ENCODE measurements at regions not wholly inside any gene's neighbourhood (a gene's known extent, or its start where the extent isn't known, plus 50 kb on each side); places are given as distances from the start of the nearest gene placed in this dataset.

- Histone ChIP-seq H3K9ac (ENCODE audit: low read depth in 1 of 2, low read length in 2 of 2) (no peak overlapping the region), H3K4me1 (ENCODE audit: control insufficient read depth in 4 of 4, insufficient read depth in 4 of 4, low read length in 3 of 4) (no peaks in the 10 kb centered on the region), H3K27ac (ENCODE audit: low read depth in 1 of 2, low read length in 2 of 2) (no peak overlapping the region), H3K4me3 (ENCODE audit: low read depth in 1 of 3, low read length in 3 of 3) (no peak overlapping the region), H3K9me3 (ENCODE audit: control insufficient read depth in 4 of 4, low read length in 3 of 4) (peaks cover 0 to 3% (median 0%) of the 10 kb centered on the region in 4 donors), H3K27me3 (ENCODE audit: control insufficient read depth in 4 of 4, insufficient read depth in 4 of 4, low read length in 3 of 4) (no peaks in the 10 kb centered on the region), H3K36me3 (ENCODE audit: control insufficient read depth in 4 of 4, insufficient read depth in 3 of 4, low read depth in 1 of 4, low read length in 3 of 4) (no peaks in the 10 kb centered on the region)
- no peak for DNase-seq (ENCODE audit: low spot score)
- TF ChIP-seq RAD21 (IDR thresholded peaks at IDR 0.05): no peak
- no peak for TF ChIP-seq HNF4G (IDR thresholded peaks at IDR 0.05)
- TF ChIP-seq ATF3 (IDR thresholded peaks at IDR 0.05): no peak
- TF ChIP-seq HNF4A (conservative IDR thresholded peaks at IDR 0.05): no peak
- no peak for TF ChIP-seq FOXA1 (IDR thresholded peaks at IDR 0.05)
- no peak for TF ChIP-seq JUND (IDR thresholded peaks at IDR 0.05)
- TF ChIP-seq YY1 (IDR thresholded peaks at IDR 0.05): no peak
- no peak for TF ChIP-seq GABPA (IDR thresholded peaks at IDR 0.05 in 1 of 2, conservative IDR thresholded peaks at IDR 0.05 in 1 of 2)
- no peak for TF ChIP-seq REST (IDR thresholded peaks at IDR 0.05)
- WGBS: 77% methylated on average over 4 of the region's 4 CpGs
These were observed 1217.8 kb upstream of the ADGRL2 start for GRCh38 chr1:80582980-80583379.

GRCh38 chr1:80579055-80579454 is 1221.7 kb upstream of the ADGRL2 start:
- WGBS: 89% methylated on average over 1 of the region's 1 CpG
- H3K4me1 ChIP-seq (ENCODE audit: control insufficient read depth in 4 of 4, insufficient read depth in 4 of 4, low read length in 3 of 4): no peaks in the 10 kb centered on the region

More at GRCh38 chr1:80579055-80579454, 1221.7 kb upstream of the ADGRL2 start:
- no peak overlapping the region for H3K27ac ChIP-seq (ENCODE audit: low read depth in 1 of 2, low read length in 2 of 2)
- no peak overlapping the region for H3K4me3 ChIP-seq (ENCODE audit: low read depth in 1 of 3, low read length in 3 of 3)
- no peak overlapping the region for H3K9ac ChIP-seq (ENCODE audit: low read depth in 1 of 2, low read length in 2 of 2)
- H3K36me3 ChIP-seq (ENCODE audit: control insufficient read depth in 4 of 4, insufficient read depth in 3 of 4, low read depth in 1 of 4, low read length in 3 of 4): no peaks in the 10 kb centered on the region
- peaks cover 0 to 3% (median 0%) of the 10 kb centered on the region in 4 donors for H3K9me3 ChIP-seq (ENCODE audit: control insufficient read depth in 4 of 4, low read length in 3 of 4)
- TF ChIP-seq HNF4G (IDR thresholded peaks at IDR 0.05): no peak
- no peak for TF ChIP-seq RXRA (IDR thresholded peaks at IDR 0.05)
- TF ChIP-seq GABPA (IDR thresholded peaks at IDR 0.05 in 1 of 2, conservative IDR thresholded peaks at IDR 0.05 in 1 of 2): no peak
- TF ChIP-seq TAF1 (conservative IDR thresholded peaks at IDR 0.05): no peak
- TF ChIP-seq FOXA2 (IDR thresholded peaks at IDR 0.05): no peak
- no peak for TF ChIP-seq REST (IDR thresholded peaks at IDR 0.05)
- TF ChIP-seq FOXA1 (IDR thresholded peaks at IDR 0.05): no peak
- TF ChIP-seq ATF3 (IDR thresholded peaks at IDR 0.05): no peak
- no peak for TF ChIP-seq MAX (IDR thresholded peaks at IDR 0.05)
- no peak for TF ChIP-seq EGR1 (IDR thresholded peaks at IDR 0.05; ENCODE audit: low read depth in 2 of 2)
- TF ChIP-seq JUND (IDR thresholded peaks at IDR 0.05): no peak
- TF ChIP-seq RAD21 (IDR thresholded peaks at IDR 0.05): no peak
- no peak for TF ChIP-seq HNF4A (conservative IDR thresholded peaks at IDR 0.05)
- no peak for TF ChIP-seq YY1 (IDR thresholded peaks at IDR 0.05)
- no peak for TF ChIP-seq CTCF (IDR thresholded peaks at IDR 0.05; ENCODE audit: low read depth, low read length, missing input control)
- no peak for TF ChIP-seq ZBTB33 (IDR thresholded peaks at IDR 0.05)
- no peak for TF ChIP-seq NR2F2 (IDR thresholded peaks at IDR 0.05)
- no peaks in the 10 kb centered on the region for H3K27me3 ChIP-seq (ENCODE audit: control insufficient read depth in 4 of 4, insufficient read depth in 4 of 4, low read length in 3 of 4)
- DNase-seq (ENCODE audit: low spot score): no peak

Data from liver (tissue), 8 donors.